ENCODE measurements at regions not wholly inside any gene's neighbourhood (a gene's known extent, or its start where the extent isn't known, plus 50 kb on each side); places are given as distances from the start of the nearest gene placed in this dataset.

GRCh38 chr11:29163231-29163630 is 853.6 kb downstream of the KCNA4 start:
- no peak overlapping the region for H3K4me3 Mint-ChIP-seq (ENCODE audit: low read depth, unreplicated experiment)
- no peaks in the 10 kb centered on the region for H3K36me3 Mint-ChIP-seq (ENCODE audit: insufficient read depth, unreplicated experiment)
- H3K4me1 Mint-ChIP-seq (ENCODE audit: low read depth, unreplicated experiment), result peaks cover 15% of the 10 kb centered on the region
- no peak for TF ChIP-seq CTCF (IDR thresholded peaks at IDR 0.05; ENCODE audit: unreplicated experiment)
- no peak overlapping the region for H3K27ac Mint-ChIP-seq (ENCODE audit: unreplicated experiment)
- intact Hi-C loops (cut with micrococcal nuclease; ENCODE audit: unreplicated experiment), result no loop called here
- no peaks in the 10 kb centered on the region for H3K9me3 Mint-ChIP-seq (ENCODE audit: low read depth, unreplicated experiment)
- CTCF ChIA-PET, result no interaction called here
- DNase-seq, result no peak
- H3K27me3 Mint-ChIP-seq (ENCODE audit: unreplicated experiment), result no peaks in the 10 kb centered on the region
- no TSS peak for BruUV-seq (replicated peaks)

DNA sequence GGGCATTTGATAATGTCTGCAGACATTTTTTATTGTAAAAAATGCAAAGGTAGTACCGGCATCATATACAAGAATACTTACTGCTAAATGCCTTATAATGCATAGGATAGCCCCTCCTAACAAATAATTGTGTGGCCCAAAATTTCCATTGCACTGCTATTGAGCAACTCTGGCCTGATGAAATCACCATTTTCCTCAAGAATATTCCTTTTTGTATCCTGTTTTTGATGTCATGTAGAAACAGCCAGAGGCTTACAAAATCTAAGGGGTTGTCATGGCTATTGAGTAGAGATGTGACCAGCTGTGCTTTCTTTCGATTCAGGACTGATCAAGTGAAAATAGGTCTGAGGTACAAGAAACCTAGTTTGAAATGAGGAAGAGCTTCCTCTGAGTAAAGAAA is 854.3 kb downstream of the KCNA4 start:
- Mint-ChIP-seq H3K9me3 (ENCODE audit: low read depth, unreplicated experiment) (no peaks in the 10 kb centered on the region), H3K36me3 (ENCODE audit: insufficient read depth, unreplicated experiment) (no peaks in the 10 kb centered on the region), H3K27ac (ENCODE audit: unreplicated experiment) (no peak overlapping the region), H3K4me1 (ENCODE audit: low read depth, unreplicated experiment) (peaks cover 15% of the 10 kb centered on the region), H3K4me3 (ENCODE audit: low read depth, unreplicated experiment) (no peak overlapping the region), H3K27me3 (ENCODE audit: unreplicated experiment) (no peaks in the 10 kb centered on the region)
- DNase-seq, result no peak
- TF ChIP-seq CTCF (IDR thresholded peaks at IDR 0.05; ENCODE audit: unreplicated experiment), result no peak
- BruUV-seq (replicated peaks), result no TSS peak
- CTCF ChIA-PET, result no interaction called here
- intact Hi-C loops (cut with micrococcal nuclease; ENCODE audit: unreplicated experiment), result no loop called here

- no peak for TF ChIP-seq CTCF (IDR thresholded peaks at IDR 0.05; ENCODE audit: unreplicated experiment)
- H3K9me3 Mint-ChIP-seq (ENCODE audit: low read depth, unreplicated experiment), result no peaks in the 10 kb centered on the region
- H3K27me3 Mint-ChIP-seq (ENCODE audit: unreplicated experiment), result no peaks in the 10 kb centered on the region
- H3K36me3 Mint-ChIP-seq (ENCODE audit: insufficient read depth, unreplicated experiment), result no peaks in the 10 kb centered on the region
- peaks cover 15% of the 10 kb centered on the region for H3K4me1 Mint-ChIP-seq (ENCODE audit: low read depth, unreplicated experiment)
- BruUV-seq (replicated peaks), result no TSS peak
- intact Hi-C loops (cut with micrococcal nuclease; ENCODE audit: unreplicated experiment), result no loop called here
- DNase-seq, result no peak
- H3K4me3 Mint-ChIP-seq (ENCODE audit: low read depth, unreplicated experiment), result no peak overlapping the region
- CTCF ChIA-PET, result interaction anchor here (0.6 kb wide), 1 partner anchor 252 kb away, joined by 3 read pairs; no protein-coding TSS in a partner anchor
- H3K27ac Mint-ChIP-seq (ENCODE audit: unreplicated experiment), result no peak overlapping the region
Measured at GRCh38 chr11:29161191-29161590, 855.6 kb downstream of the KCNA4 start.

- peak; percentile 71 for DNase-seq
- H3K9me3 Mint-ChIP-seq (ENCODE audit: low read depth, unreplicated experiment), result no peaks in the 10 kb centered on the region
- no peaks in the 10 kb centered on the region for H3K27me3 Mint-ChIP-seq (ENCODE audit: unreplicated experiment)
- TF ChIP-seq CTCF (IDR thresholded peaks at IDR 0.05; ENCODE audit: unreplicated experiment), result peak; percentile 78
- CTCF ChIA-PET, result interaction anchor here (0.5 to 2.1 kb wide), 23 partner anchors 25 to 1465 kb away, joined by 3 to 11 read pairs (median 4); partner anchors contain the start of gene BDNF
- no TSS peak for BruUV-seq (replicated peaks)
- H3K27ac Mint-ChIP-seq (ENCODE audit: unreplicated experiment), result no peak overlapping the region
- intact Hi-C loops (cut with micrococcal nuclease; ENCODE audit: unreplicated experiment), result loop anchor here (1.0 to 10.0 kb wide), 5 partner anchors 138 to 1461 kb away; no protein-coding TSS in a partner anchor
- H3K4me3 Mint-ChIP-seq (ENCODE audit: low read depth, unreplicated experiment), result no peak overlapping the region
- no peaks in the 10 kb centered on the region for H3K36me3 Mint-ChIP-seq (ENCODE audit: insufficient read depth, unreplicated experiment)
- peaks cover 15% of the 10 kb centered on the region for H3K4me1 Mint-ChIP-seq (ENCODE audit: low read depth, unreplicated experiment)
Measured at GRCh38 chr11:29159552-29160465, 857.0 kb downstream of the KCNA4 start.

All from Calu3 (cell line).